IgD-negative memory B cell (primary cell): ENCODE measurements at regions not wholly inside any gene's neighbourhood (a gene's known extent, or its start where the extent isn't known, plus 50 kb on each side); places are given as distances from the start of the nearest gene placed in this dataset.
A peak's percentile ranks its signal among the peaks of the same experiment; 100 is the strongest.
"Not testable (repeated sequence)": the region's sequence is repeated elsewhere in the genome, so short reads cannot be mapped to it uniquely, and the experiment has no call there.

Source experiments
- H3K27ac Mint-ChIP-seq, 3 donors: one replicate each; pipeline ENCODE4 v1.8.0; 2020 to 2022; ENCODE audit warnings: mild to moderate bottlenecking in 3 of 3, mixed read lengths in 3 of 3, moderate library complexity in 1 of 3
- H3K27me3 Mint-ChIP-seq: one replicate; pipeline ENCODE4 v1.8.0; 2021; ENCODE audit warnings: mixed read lengths
- H3K36me3 Mint-ChIP-seq: one replicate; pipeline ENCODE4 v1.8.0; 2020; ENCODE audit warnings: mild to moderate bottlenecking, mixed read lengths
- H3K4me1 Mint-ChIP-seq, 3 donors: one replicate each; pipeline ENCODE4 v1.8.0; 2020 to 2022; ENCODE audit warnings: mixed read lengths in 3 of 3, mild to moderate bottlenecking in 1 of 3
- H3K4me3 Mint-ChIP-seq, 4 donors: one replicate each; pipeline ENCODE4 v1.8.0; 2020 to 2022; ENCODE audit warnings: mild to moderate bottlenecking in 4 of 4, mixed read lengths in 4 of 4, moderate library complexity in 3 of 4
- H3K9me3 Mint-ChIP-seq, 3 donors: one replicate each; pipeline ENCODE4 v1.8.0; 2020 to 2021; ENCODE audit warnings: mixed read lengths in 3 of 3, mild to moderate bottlenecking in 1 of 3

DNA sequence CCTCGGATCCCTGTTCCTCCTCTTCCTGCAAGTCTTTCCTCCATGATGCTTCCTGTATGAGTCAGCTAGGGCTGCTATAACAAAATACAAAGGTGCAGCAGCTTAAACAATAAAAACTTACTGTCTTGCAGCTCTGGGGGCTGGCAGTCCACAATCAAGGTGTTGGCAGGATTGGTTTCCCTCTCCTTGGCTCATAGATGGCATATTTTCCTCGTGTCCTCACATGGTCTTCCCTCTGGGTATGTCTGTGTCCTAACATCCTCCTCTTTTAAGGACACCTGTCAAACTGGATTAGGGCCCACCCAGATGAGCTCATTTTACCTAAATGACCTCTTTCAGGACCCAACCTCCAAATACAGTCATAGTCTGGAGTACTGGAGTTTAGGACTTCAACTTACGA lies 117.5 kb downstream of the MED10 start:
- Mint-ChIP-seq H3K27ac (no peak overlapping the region), H3K4me3 (no peak overlapping the region), H3K9me3 (peaks cover 0 to 6% (median 2%) of the 10 kb centered on the region in 3 donors), H3K27me3 (peaks cover 2% of the 10 kb centered on the region), H3K4me1 (no peaks in the 10 kb centered on the region), H3K36me3 (peaks cover 4% of the 10 kb centered on the region)

DNA sequence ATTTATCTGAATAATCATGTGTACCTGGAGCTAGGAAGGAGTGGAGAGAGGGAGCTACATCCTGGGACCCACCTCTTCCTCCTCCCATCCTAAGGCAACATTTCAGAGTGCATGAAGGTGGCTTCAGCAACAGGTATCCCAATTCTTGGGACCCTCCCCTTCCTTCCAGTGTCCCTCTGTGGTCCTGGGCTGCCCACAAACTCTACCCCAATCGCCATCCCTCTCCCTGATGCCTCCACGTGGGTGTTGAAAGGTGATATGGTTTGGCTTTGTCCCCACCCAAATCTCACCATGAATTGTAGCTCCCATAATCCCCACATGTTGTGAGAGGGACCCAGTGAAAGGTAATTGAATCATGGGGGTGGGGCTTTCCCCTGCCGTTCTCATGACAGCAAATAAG lies 121.4 kb downstream of the MED10 start:
- H3K4me3 Mint-ChIP-seq: no peak overlapping the region

DNA sequence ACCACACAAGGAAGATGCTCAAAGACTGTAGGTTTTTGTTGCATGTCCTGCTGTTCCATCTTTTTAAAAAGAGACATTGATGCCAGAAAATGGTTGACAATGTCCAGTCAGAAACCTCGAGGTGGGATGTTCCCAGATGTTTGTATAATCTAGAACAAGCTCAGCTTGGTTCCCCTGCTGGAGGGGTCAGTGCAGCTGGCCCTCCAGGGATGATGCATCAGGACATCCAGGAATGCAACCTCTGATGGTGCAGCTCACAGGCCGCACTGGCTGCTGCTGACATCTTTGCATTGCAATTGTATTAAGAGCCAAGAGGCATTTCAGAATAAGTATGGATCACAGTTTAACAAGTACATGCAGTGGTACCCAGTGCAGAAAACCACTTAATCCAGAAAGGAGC lies 122.4 kb downstream of the MED10 start:
- Mint-ChIP-seq H3K27me3 (peaks cover 2% of the 10 kb centered on the region), H3K27ac (no peak overlapping the region), H3K9me3 (peaks cover 0 to 6% (median 5%) of the 10 kb centered on the region in 3 donors), H3K4me3 (peak overlapping the region in 1 of 4 donors; percentile 23), H3K36me3 (peaks cover 2% of the 10 kb centered on the region), H3K4me1 (no peaks in the 10 kb centered on the region)

More for the DNA sequence above, 121.4 kb downstream of the MED10 start:
- Mint-ChIP-seq H3K27me3 (peaks cover 2% of the 10 kb centered on the region), H3K9me3 (peaks cover 0 to 6% (median 2%) of the 10 kb centered on the region in 3 donors), H3K4me1 (no peaks in the 10 kb centered on the region), H3K27ac (no peak overlapping the region), H3K36me3 (peaks cover 2% of the 10 kb centered on the region)

DNA sequence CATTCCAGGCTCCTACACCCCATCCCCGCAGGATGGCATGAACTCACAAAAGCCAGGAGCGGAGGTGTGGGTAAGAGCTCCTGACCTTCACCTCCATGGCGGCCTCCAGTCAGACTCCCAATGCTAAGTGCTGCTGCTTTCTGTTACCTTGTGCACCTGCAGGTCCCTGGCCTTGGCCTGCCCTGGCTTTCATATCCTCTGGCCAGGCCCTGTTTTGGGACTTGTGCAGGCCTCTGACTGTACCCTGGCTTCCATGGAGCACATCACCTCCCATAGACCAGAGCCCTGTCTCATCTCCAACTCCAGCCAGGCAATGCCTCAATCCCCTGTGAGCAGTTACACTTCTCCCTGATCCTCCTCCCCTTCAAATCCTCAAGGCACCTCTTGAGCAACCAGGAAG lies 124.5 kb downstream of the MED10 start:
- H3K36me3 Mint-ChIP-seq: peaks cover 2% of the 10 kb centered on the region
- no peak overlapping the region for H3K4me3 Mint-ChIP-seq
- no peaks in the 10 kb centered on the region for H3K4me1 Mint-ChIP-seq
- peaks cover 2% of the 10 kb centered on the region for H3K27me3 Mint-ChIP-seq
- peaks cover 0 to 4% (median 2%) of the 10 kb centered on the region in 3 donors for H3K9me3 Mint-ChIP-seq
- H3K27ac Mint-ChIP-seq: peak overlapping the region in 1 of 3 donors; percentile 59

DNA sequence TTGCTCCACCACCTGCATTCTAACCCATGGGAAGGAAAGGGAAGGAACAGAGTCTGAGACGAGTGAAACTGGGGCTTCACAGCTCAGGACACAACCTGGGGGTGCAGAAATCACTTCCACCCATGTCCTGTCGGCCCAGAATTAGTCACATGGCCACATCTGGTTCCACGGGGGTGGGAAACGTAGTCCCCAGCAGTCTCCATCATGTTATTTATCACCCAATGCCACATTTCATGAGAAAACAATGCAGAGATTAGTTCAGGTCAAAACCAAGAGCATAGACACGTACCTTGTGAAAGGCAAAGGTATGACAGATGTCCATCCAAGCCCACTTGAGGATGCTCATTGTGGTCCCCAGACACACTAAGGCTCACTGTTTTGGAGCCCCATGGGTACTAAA lies 125.1 kb downstream of the MED10 start:
- Mint-ChIP-seq H3K9me3 (peaks cover 0 to 4% (median 2%) of the 10 kb centered on the region in 3 donors), H3K27me3 (peaks cover 2% of the 10 kb centered on the region), H3K36me3 (peaks cover 2% of the 10 kb centered on the region), H3K4me1 (no peaks in the 10 kb centered on the region), H3K4me3 (no peak overlapping the region), H3K27ac (no peak overlapping the region)

DNA sequence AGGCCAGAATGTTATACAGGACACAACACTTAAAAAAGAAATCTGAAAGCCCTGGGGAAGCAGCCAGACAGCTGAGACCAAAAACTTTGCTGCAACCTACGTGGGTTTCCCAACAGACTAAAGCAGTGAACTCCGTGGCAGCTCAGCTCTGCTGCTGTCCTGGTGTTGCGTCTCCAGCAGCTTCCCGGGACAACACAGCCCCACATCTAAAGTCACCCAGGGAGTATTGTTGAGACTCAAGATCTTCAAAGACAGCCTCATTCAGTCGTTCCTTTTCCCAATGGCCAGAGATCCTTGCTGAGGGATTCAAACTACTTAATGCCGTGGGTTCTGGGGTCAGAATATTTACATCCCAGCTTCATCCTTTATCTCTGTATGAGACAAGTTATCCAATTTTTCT lies 125.8 kb downstream of the MED10 start:
- no peaks in the 10 kb centered on the region for H3K4me1 Mint-ChIP-seq
- H3K9me3 Mint-ChIP-seq: peaks cover 0 to 4% (median 0%) of the 10 kb centered on the region in 3 donors
- no peak overlapping the region for H3K27ac Mint-ChIP-seq
- H3K4me3 Mint-ChIP-seq: no peak overlapping the region
- H3K36me3 Mint-ChIP-seq: peaks cover 2% of the 10 kb centered on the region
- peaks cover 2% of the 10 kb centered on the region for H3K27me3 Mint-ChIP-seq

DNA sequence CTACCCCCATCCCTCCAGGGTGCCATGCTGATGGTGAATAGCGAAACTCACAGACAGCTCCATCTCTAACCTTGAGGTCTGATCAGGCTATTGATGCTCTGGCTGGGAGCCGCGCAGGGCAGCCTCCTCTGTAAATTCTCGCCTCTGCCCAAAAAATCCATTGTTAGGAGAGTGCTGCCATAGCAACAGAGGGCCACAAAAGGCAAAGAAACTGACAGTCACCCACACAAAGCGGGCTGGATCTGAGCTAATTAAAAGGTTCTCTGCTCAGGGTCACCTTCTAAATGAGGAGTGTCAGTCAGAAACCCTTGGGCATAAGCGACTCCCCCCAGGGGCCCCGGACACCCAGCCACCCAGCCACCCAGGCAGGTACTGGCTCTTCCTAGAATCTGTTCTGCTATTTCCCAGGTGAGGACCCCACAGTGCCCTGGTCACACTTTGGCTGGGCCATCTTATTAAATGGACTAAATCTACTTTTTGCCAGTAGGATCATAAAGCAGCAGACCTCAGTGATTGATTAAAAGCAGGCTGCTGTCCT lies 126.7 kb downstream of the MED10 start:
- Mint-ChIP-seq H3K4me1 (peaks cover 0 to 7% (median 4%) of the 10 kb centered on the region in 3 donors), H3K36me3 (peaks cover 2% of the 10 kb centered on the region), H3K27me3 (peaks cover 2% of the 10 kb centered on the region), H3K27ac (no peak overlapping the region), H3K9me3 (peaks cover 0 to 4% (median 0%) of the 10 kb centered on the region in 3 donors), H3K4me3 (no peak overlapping the region)

DNA sequence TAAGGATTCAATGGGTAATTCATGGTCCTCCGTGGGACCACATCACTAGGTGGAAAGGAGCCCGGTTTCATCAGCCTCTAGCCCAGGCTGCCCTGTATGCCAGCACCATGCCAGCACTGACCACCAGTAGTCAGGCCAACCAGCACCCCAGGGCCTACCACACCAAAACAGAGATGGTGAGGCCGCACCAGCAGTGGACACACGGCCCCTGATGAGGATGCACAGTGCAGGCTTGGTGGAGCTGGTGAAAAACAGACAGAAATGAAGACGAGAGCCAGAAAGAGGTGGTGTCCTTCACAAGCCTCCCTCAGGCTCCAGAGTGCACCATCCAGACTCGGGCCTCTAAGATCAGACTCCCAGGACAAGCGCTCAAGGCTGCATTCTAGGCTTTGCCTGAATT lies 128.2 kb downstream of the MED10 start:
- Mint-ChIP-seq H3K4me1 (peaks cover 0 to 7% (median 4%) of the 10 kb centered on the region in 3 donors), H3K9me3 (peaks cover 0 to 4% (median 0%) of the 10 kb centered on the region in 3 donors), H3K4me3 (no peak overlapping the region), H3K36me3 (no peaks in the 10 kb centered on the region), H3K27ac (no peak overlapping the region), H3K27me3 (peaks cover 2% of the 10 kb centered on the region)

DNA sequence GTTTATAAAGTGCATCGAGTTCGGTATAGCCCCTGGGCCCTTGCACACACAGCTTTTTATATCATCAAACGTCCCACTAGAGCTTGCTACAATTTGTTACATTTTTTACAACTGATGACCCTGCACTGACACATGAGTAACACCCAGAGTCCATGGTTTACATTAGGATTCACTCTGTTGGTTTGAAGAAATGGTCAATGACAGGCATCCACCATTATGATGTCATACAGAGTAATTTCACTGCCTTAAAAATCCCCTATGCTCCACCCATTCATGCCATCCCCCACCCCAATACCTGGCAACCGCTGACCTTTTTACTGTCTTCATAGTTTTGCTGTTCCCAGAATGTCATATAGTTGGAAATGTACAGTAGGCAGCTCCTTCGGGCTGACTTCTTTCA lies 130.2 kb downstream of the MED10 start:
- H3K4me1 Mint-ChIP-seq: peaks cover 0 to 7% (median 4%) of the 10 kb centered on the region in 3 donors
- no peaks in the 10 kb centered on the region for H3K36me3 Mint-ChIP-seq
- H3K27ac Mint-ChIP-seq: no peak overlapping the region
- peaks cover 2% of the 10 kb centered on the region for H3K27me3 Mint-ChIP-seq
- no peak overlapping the region for H3K4me3 Mint-ChIP-seq
- peaks cover 0 to 4% (median 0%) of the 10 kb centered on the region in 3 donors for H3K9me3 Mint-ChIP-seq

DNA sequence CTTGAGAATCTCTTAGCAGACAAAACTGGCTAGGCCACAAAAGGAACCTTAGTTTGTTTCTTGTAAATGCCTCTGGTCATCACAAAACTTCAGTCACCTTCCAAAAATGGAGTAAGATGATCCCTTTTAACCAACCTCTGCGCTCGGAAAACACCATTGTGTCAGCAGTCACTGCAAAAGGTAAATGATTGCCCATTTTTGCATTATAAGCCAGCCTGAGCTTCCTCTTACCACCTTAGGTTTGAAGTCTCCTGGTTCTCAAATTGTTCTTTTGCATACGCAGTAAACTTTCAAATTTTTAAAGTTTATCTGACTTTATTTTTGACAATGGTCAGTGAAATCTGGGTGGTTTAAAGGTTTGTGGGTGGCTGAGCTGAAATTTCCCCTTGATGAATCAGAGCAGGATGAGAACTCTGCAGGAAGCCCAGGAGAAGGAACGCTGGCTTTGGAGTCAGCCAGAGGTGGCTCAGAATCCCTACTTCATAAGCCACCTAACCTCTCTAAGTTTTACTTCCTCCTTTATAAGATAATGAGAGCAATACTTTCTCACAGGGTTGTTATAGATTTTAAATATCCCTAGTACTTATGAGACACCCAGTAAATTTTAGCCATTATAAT lies 131.4 kb downstream of the MED10 start:
- H3K27ac Mint-ChIP-seq: no peak overlapping the region
- peaks cover 2% of the 10 kb centered on the region for H3K27me3 Mint-ChIP-seq
- peaks cover 0 to 7% (median 4%) of the 10 kb centered on the region in 3 donors for H3K4me1 Mint-ChIP-seq
- no peaks in the 10 kb centered on the region for H3K36me3 Mint-ChIP-seq
- peaks cover 0 to 4% (median 0%) of the 10 kb centered on the region in 3 donors for H3K9me3 Mint-ChIP-seq
- peak overlapping the region in 2 of 4 donors; percentile 9 to 32 for H3K4me3 Mint-ChIP-seq

DNA sequence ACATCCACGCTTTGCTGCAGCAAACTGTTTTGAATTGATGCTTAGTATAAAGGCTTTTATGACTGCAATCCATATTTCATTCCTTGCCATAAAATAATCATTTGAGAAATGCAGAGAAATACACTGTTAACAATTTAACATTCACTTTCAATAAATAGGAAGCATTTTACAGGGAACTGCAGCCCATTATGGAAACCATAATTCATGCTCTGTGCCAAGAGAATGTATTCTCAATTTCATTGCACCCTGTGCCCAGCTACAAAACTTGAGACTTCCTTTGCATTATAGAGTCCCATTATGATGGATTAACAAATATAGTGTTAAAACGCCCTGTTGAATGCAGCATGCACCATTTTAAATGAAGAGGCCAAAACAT lies 134.0 kb downstream of the MED10 start:
- Mint-ChIP-seq H3K9me3 (peaks cover 0 to 2% (median 0%) of the 10 kb centered on the region in 3 donors), H3K27ac (no peak overlapping the region), H3K36me3 (no peaks in the 10 kb centered on the region), H3K4me3 (no peak overlapping the region), H3K27me3 (peaks cover 2% of the 10 kb centered on the region), H3K4me1 (peaks cover 0 to 7% (median 4%) of the 10 kb centered on the region in 3 donors)

DNA sequence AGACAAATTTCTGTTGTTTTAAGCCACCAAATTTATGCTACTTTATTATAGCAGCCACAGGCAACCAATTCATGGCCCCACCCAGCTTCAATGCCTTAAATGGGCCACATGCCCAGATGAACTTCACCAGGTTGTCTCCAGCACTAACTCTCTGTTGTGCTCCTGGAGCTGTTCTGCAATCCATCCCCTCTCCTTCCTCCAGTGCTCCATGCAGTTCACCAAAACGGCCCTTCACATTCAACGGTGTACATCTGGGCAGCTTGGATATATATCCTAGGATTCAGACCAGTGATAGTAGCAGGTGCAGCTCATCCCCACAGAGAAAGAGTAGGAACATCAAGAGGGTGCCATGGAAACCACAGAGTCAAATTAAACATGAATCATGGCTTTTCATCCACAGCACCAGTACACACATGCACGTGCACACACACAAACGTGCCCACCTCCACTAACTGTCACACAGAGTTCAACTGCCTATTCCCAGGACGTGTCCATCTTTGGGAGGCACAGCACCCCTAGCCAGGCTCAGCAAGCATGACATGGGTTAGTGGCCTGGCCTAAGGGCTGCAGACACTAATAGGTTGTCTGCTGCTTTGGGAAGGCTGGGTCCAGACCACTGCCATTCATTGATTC lies 134.5 kb downstream of the MED10 start:
- peaks cover 0 to 4% (median 2%) of the 10 kb centered on the region in 3 donors for H3K9me3 Mint-ChIP-seq
- H3K27me3 Mint-ChIP-seq: peaks cover 2% of the 10 kb centered on the region
- peaks cover 0 to 7% (median 4%) of the 10 kb centered on the region in 3 donors for H3K4me1 Mint-ChIP-seq
- H3K27ac Mint-ChIP-seq: no peak overlapping the region
- H3K36me3 Mint-ChIP-seq: peaks cover under 1% of the 10 kb centered on the region
- H3K4me3 Mint-ChIP-seq: no peak overlapping the region

DNA sequence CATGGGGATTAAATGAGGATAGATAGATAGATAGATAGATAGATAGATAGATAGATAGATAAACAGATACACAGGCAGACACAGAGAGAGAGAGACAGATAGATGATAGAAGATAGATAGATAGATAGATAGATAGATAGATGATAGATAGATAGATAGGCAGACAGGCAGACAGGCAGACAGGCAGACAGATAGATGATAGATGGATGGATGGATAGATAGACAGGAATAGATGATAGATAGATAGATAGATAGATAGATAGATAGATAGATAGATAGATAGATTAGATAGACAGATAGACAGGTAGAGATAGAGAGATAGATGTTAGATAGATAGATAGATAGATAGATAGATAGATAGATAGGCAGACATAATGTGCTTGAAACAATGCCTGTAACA lies 137.3 kb downstream of the MED10 start:
- not testable (repeated sequence) for H3K36me3 Mint-ChIP-seq, H3K9me3 Mint-ChIP-seq, H3K27ac Mint-ChIP-seq, H3K4me3 Mint-ChIP-seq, H3K27me3 Mint-ChIP-seq, H3K4me1 Mint-ChIP-seq

DNA sequence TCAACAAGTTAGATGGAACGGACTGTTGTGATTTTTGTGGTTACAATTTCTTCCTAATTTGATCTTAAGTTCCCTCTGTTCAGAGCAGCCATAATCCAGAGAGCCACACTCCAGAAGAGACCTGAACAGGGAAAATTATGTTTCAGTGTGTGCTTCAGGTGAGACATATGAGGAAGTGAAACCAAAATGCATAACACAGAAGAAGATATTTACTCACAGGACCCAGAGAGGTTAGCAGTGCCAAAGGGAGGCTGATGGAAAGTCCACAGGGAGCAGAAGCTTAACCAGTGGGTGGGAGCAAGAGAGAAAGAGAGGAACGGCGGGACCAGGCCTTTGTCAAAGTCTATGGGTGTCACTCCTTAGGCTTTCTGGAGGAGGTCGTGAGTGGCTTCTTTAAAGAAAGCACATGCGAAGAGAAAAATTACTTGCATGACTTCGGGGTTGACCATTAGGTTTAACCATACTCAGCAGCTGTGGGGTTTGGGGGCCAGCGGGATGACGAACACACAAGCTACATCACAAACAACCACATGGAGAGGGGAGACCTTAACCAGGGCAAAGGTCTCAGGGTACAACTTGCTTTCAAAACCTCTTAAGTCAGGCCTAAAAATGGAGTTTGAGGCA lies 141.4 kb downstream of the MED10 start:
- H3K27ac Mint-ChIP-seq: no peak overlapping the region
- H3K4me1 Mint-ChIP-seq: peaks cover 0 to 6% (median 3%) of the 10 kb centered on the region in 3 donors
- H3K27me3 Mint-ChIP-seq: no peaks in the 10 kb centered on the region
- H3K4me3 Mint-ChIP-seq: peak overlapping the region in 1 of 4 donors; percentile 7
- H3K9me3 Mint-ChIP-seq: peaks cover 0 to 7% (median 3%) of the 10 kb centered on the region in 3 donors
- peaks cover 2% of the 10 kb centered on the region for H3K36me3 Mint-ChIP-seq

DNA sequence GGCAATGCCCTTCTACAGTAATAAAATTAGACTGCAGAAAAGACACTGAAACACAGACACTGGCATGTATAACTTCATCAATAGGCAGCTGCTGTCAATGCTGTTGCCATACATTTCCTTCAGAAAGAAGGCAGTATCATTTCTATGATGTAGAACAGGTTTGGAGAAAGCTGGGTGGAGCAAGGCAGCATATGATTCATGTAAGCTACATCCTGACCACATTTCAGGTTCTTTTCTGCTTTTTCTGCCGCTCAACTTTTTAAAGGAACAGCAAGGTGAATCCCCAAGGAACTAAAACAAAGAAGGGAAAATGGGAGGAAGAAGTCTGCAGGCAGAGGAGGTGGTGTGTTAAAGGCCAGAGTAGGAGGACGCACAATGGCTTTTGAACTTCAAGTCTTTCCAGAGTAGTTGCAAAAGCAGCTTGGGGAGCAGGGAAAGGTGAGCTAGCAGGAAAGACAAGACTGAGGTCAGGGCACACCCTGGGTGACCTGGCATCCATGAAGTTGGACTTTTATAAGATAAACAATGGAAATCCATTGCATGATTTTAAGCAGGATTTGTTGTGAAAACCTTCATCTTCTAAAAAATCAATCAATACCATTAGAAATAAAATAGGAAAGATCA lies 142.1 kb downstream of the MED10 start:
- peaks cover 0 to 6% (median 3%) of the 10 kb centered on the region in 3 donors for H3K4me1 Mint-ChIP-seq
- H3K9me3 Mint-ChIP-seq: peaks cover 0 to 7% (median 3%) of the 10 kb centered on the region in 3 donors
- no peak overlapping the region for H3K4me3 Mint-ChIP-seq
- no peaks in the 10 kb centered on the region for H3K27me3 Mint-ChIP-seq
- peaks cover 2% of the 10 kb centered on the region for H3K36me3 Mint-ChIP-seq
- H3K27ac Mint-ChIP-seq: no peak overlapping the region
